ENCODE measurements at regions not wholly inside any gene's neighbourhood (a gene's known extent, or its start where the extent isn't known, plus 50 kb on each side); places are given as distances from the start of the nearest gene placed in this dataset.

DNA sequence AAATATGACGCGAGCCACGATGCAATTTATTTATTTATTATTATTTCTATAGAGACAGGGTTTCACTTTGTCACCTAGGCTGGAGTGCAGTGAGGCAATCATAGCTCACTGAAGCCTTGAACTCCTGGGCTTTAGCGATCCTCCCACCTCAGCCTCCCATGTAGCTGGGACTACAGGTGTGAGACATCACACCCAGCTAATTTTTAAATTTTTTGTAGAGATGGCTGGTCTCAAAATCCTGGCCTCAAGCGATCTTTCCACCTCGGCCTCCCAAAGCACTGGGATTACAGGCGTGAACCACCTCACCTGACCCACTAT is 63.6 kb downstream of the IRF2BP2 start:
- H3K9me2 ChIP-seq (ENCODE audit: insufficient read depth) = no peaks in the 10 kb centered on the region
- no peak overlapping the region for H3K4me3 ChIP-seq (replicated peaks in 1 of 2; ENCODE audit: low read depth in 1 of 2, low read length in 2 of 2)
- no peaks in the 10 kb centered on the region for H3K79me2 ChIP-seq (ENCODE audit: insufficient read depth, low read length)
- ChIA-PET POLR2A (interaction anchor here (0.7 kb wide), 1 partner anchor 30 kb away, joined by 3 read pairs; no protein-coding TSS in a partner anchor), CTCF (no interaction called here), RAD21 (ENCODE audit: low non-redundant PET in 1 of 2, low total read pairs in 2 of 2, uncharacterized antibody in 2 of 2, unreplicated experiment in 2 of 2) (no interaction called here)
- ATAC-seq (no peak), DNase-seq (ENCODE audit: low read depth, low spot score) (no peak)
- BruUV-seq (replicated peaks) = no TSS peak
- no peak overlapping the region for H3K9ac ChIP-seq (ENCODE audit: low read length)
- no peaks in the 10 kb centered on the region for H4K20me1 ChIP-seq (ENCODE audit: insufficient read depth)
- H3K4me1 ChIP-seq (ENCODE audit: control insufficient read depth in 1 of 2, insufficient read depth in 2 of 2, low read length in 2 of 2) = peaks cover 13 to 14% of the 10 kb centered on the region in 2 experiments; a peak in 3 of 4 replicates
- no peaks in the 10 kb centered on the region for H3K27me3 ChIP-seq (ENCODE audit: insufficient read depth, low read length)
- TF ChIP-seq FOSL1 (IDR thresholded peaks at IDR 0.05; ENCODE audit: low read depth) = no peak
- TF ChIP-seq SIN3A (IDR thresholded peaks at IDR 0.05; ENCODE audit: low read depth) = no peak
- TF ChIP-seq POLR2AphosphoS5 (IDR thresholded peaks at IDR 0.05; ENCODE audit: low read depth, low read length) = no peak
- TF ChIP-seq RAD21 (IDR thresholded peaks at IDR 0.05; ENCODE audit: low read depth) = no peak
- TF ChIP-seq SP1 (IDR thresholded peaks at IDR 0.05; ENCODE audit: low read depth) = no peak
- TF ChIP-seq ZNF274 (IDR thresholded peaks at IDR 0.05; ENCODE audit: low read depth, low read length) = no peak
- no peak for TF ChIP-seq JUND (IDR thresholded peaks at IDR 0.05)
- TF ChIP-seq POLR2A (IDR thresholded peaks at IDR 0.05; ENCODE audit: borderline replicate concordance, extremely low read depth, insufficient read depth, insufficient read length) = no peak
- no peak for TF ChIP-seq EZH2 (IDR thresholded peaks at IDR 0.05)
- no peak for TF ChIP-seq CBX3 (IDR thresholded peaks at IDR 0.05; ENCODE audit: low read depth)
- no peak overlapping the region for H3K27ac ChIP-seq (ENCODE audit: low read depth, low read length)
- H3K36me3 ChIP-seq (ENCODE audit: control insufficient read depth in 1 of 2, insufficient read depth in 2 of 2, low read length in 2 of 2) = no peaks in the 10 kb centered on the region
- intact Hi-C loops (cut with micrococcal nuclease) = no loop called here
- no peak overlapping the region for H2AFZ ChIP-seq (ENCODE audit: low read depth, low read length, poor library complexity, severe bottlenecking)
- H3K9me3 ChIP-seq (ENCODE audit: control insufficient read depth in 1 of 2, insufficient read depth in 1 of 2, low read depth in 1 of 2, low read length in 2 of 2) = no peaks in the 10 kb centered on the region
- H3K4me2 ChIP-seq (ENCODE audit: low read length) = no peak overlapping the region

DNA sequence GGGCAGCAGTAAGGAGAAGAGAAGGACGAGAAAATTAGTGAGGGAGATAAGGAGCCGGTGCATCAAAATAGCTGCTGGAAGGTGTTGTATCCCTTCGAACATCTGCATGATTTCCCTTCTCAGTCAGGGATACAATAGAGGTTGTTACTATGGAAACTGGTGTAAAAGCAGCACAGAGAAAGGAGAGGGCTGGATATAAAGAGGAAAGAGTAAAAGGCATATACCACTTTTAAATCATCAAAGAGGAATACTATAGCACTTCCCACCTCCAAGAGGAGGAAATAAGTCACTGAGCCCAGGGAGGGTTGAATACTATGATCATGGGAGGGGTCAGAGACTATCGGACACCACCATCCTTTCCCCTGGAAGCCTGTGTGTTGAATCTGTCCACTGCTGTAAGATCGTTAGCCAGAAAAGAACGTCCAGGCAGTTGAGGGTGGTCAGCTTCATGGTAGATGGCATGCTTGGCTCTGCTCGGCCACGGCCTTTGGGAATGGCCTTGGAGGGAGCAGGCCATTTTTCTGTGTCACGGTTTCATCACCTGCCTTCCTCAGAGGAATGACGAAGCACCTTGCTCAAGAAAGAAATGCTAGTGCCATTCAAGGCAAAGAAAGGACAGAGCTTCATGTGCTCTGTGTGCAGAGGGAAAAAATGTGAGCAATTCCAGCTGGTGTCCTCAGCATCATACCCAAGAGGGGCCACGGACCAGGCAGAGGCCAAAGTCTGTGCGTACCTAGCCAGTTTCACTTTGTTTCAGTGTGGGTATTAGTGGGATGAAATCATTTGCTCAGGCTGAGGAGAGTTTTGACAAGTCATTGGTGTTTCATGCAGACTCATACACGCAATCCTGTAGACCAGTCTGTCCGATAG is 64.2 kb downstream of the IRF2BP2 start:
- intact Hi-C loops (cut with micrococcal nuclease) = no loop called here
- Histone ChIP-seq H3K4me3 (replicated peaks in 1 of 2; ENCODE audit: low read depth in 1 of 2, low read length in 2 of 2) (no peak overlapping the region), H2AFZ (ENCODE audit: low read depth, low read length, poor library complexity, severe bottlenecking) (no peak overlapping the region), H3K27me3 (ENCODE audit: insufficient read depth, low read length) (no peaks in the 10 kb centered on the region), H3K36me3 (ENCODE audit: control insufficient read depth in 1 of 2, insufficient read depth in 2 of 2, low read length in 2 of 2) (no peaks in the 10 kb centered on the region), H3K4me1 (ENCODE audit: control insufficient read depth in 1 of 2, insufficient read depth in 2 of 2, low read length in 2 of 2) (peaks cover 13 to 14% of the 10 kb centered on the region in 2 experiments; a peak in 3 of 4 replicates), H3K4me2 (ENCODE audit: low read length) (no peak overlapping the region), H4K20me1 (ENCODE audit: insufficient read depth) (no peaks in the 10 kb centered on the region), H3K9me2 (ENCODE audit: insufficient read depth) (no peaks in the 10 kb centered on the region), H3K79me2 (ENCODE audit: insufficient read depth, low read length) (no peaks in the 10 kb centered on the region), H3K9ac (ENCODE audit: low read length) (no peak overlapping the region), H3K27ac (ENCODE audit: low read depth, low read length) (no peak overlapping the region), H3K9me3 (ENCODE audit: control insufficient read depth in 1 of 2, insufficient read depth in 1 of 2, low read depth in 1 of 2, low read length in 2 of 2) (no peaks in the 10 kb centered on the region)
- ChIA-PET POLR2A (interaction anchor here (0.7 kb wide), 1 partner anchor 29 kb away, joined by 3 read pairs; no protein-coding TSS in a partner anchor), RAD21 (ENCODE audit: low non-redundant PET in 1 of 2, low total read pairs in 2 of 2, uncharacterized antibody in 2 of 2, unreplicated experiment in 2 of 2) (no interaction called here), CTCF (no interaction called here)
- DNase-seq (ENCODE audit: low read depth, low spot score) = no peak
- TF ChIP-seq POLR2A (IDR thresholded peaks at IDR 0.05; ENCODE audit: borderline replicate concordance, extremely low read depth, insufficient read depth, insufficient read length) (no peak), YY1 (IDR thresholded peaks at IDR 0.05; ENCODE audit: extremely low read depth, insufficient replicate concordance, low read depth, low read length) (no peak), CBX3 (IDR thresholded peaks at IDR 0.05; ENCODE audit: low read depth) (no peak), ELF1 (IDR thresholded peaks at IDR 0.05; ENCODE audit: borderline replicate concordance, low read depth) (no peak), EZH2 (IDR thresholded peaks at IDR 0.05) (no peak), JUND (IDR thresholded peaks at IDR 0.05) (no peak), FOSL1 (IDR thresholded peaks at IDR 0.05; ENCODE audit: low read depth) (no peak), ZFX (IDR thresholded peaks at IDR 0.05) (no peak), SIN3A (IDR thresholded peaks at IDR 0.05; ENCODE audit: low read depth) (no peak)
- TF ChIP-seq, protein P1, sequence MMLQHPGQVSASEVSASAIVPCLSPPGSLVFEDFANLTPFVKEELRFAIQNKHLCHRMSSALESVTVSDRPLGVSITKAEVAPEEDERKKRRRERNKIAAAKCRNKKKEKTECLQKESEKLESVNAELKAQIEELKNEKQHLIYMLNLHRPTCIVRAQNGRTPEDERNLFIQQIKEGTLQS (IDR thresholded peaks at IDR 0.05) = no peak
- TF ChIP-seq, protein P2, sequence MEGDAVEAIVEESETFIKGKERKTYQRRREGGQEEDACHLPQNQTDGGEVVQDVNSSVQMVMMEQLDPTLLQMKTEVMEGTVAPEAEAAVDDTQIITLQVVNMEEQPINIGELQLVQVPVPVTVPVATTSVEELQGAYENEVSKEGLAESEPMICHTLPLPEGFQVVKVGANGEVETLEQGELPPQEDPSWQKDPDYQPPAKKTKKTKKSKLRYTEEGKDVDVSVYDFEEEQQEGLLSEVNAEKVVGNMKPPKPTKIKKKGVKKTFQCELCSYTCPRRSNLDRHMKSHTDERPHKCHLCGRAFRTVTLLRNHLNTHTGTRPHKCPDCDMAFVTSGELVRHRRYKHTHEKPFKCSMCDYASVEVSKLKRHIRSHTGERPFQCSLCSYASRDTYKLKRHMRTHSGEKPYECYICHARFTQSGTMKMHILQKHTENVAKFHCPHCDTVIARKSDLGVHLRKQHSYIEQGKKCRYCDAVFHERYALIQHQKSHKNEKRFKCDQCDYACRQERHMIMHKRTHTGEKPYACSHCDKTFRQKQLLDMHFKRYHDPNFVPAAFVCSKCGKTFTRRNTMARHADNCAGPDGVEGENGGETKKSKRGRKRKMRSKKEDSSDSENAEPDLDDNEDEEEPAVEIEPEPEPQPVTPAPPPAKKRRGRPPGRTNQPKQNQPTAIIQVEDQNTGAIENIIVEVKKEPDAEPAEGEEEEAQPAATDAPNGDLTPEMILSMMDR (IDR thresholded peaks at IDR 0.05 in 2 of 3, conservative IDR thresholded peaks at IDR 0.05 in 1 of 3; ENCODE audit: borderline replicate concordance in 1 of 3, insufficient read depth in 1 of 3, low read depth in 2 of 3, low read length in 2 of 3) = no peak
- no peak for ATAC-seq
- no TSS peak for BruUV-seq (replicated peaks)
